ENCODE measurements at regions not wholly inside any gene's neighbourhood (a gene's known extent, or its start where the extent isn't known, plus 50 kb on each side); places are given as distances from the start of the nearest gene placed in this dataset.

- Histone ChIP-seq H3K27ac (ENCODE audit: insufficient read depth in 1 of 2, low read depth in 1 of 2, low read length in 2 of 2, poor library complexity in 1 of 2, severe bottlenecking in 2 of 2) (no peak overlapping the region), H3K9me3 (ENCODE audit: control extremely low read depth in 1 of 5, control insufficient read depth in 4 of 5, insufficient read depth in 2 of 5, low read depth in 1 of 5, low read length in 4 of 5) (no peaks in the 10 kb centered on the region), H3K36me3 (ENCODE audit: control insufficient read depth in 4 of 4, insufficient read depth in 4 of 4, low read length in 3 of 4) (no peaks in the 10 kb centered on the region), H3K4me1 (ENCODE audit: control extremely low read depth in 1 of 4, control insufficient read depth in 4 of 4, insufficient read depth in 4 of 4, low read length in 3 of 4) (no peaks in the 10 kb centered on the region), H3K4me3 (ENCODE audit: control insufficient read depth in 1 of 7, extremely low read depth in 1 of 7, insufficient read depth in 4 of 7, low read depth in 2 of 7, low read length in 6 of 7) (no peak overlapping the region), H3K27me3 (replicated peaks in 2 of 5; ENCODE audit: control insufficient read depth in 4 of 5, insufficient read depth in 5 of 5, low read length in 4 of 5) (no peaks in the 10 kb centered on the region)
- DNase-seq, result no peak
- ChIA-PET POLR2A (interaction anchor here (0.7 kb wide), 1 partner anchor 61 kb away, joined by 8 read pairs; no protein-coding TSS in a partner anchor), CTCF (no interaction called here)
- WGBS (ENCODE audit: insufficient coverage), result 20% methylated on average over 1 of the region's 2 CpGs
These were observed 210.3 kb downstream of the TMX3 start for GRCh38 chr18:68504441-68505177.

GRCh38 chr18:68500556-68500955 lies 214.4 kb downstream of the TMX3 start:
- Histone ChIP-seq H3K4me1 (ENCODE audit: control extremely low read depth in 1 of 4, control insufficient read depth in 4 of 4, insufficient read depth in 4 of 4, low read length in 3 of 4) (no peaks in the 10 kb centered on the region), H3K27ac (ENCODE audit: insufficient read depth in 1 of 2, low read depth in 1 of 2, low read length in 2 of 2, poor library complexity in 1 of 2, severe bottlenecking in 2 of 2) (no peak overlapping the region), H3K27me3 (replicated peaks in 2 of 5; ENCODE audit: control insufficient read depth in 4 of 5, insufficient read depth in 5 of 5, low read length in 4 of 5) (no peaks in the 10 kb centered on the region), H3K9me3 (ENCODE audit: control extremely low read depth in 1 of 5, control insufficient read depth in 4 of 5, insufficient read depth in 2 of 5, low read depth in 1 of 5, low read length in 4 of 5) (no peaks in the 10 kb centered on the region), H3K36me3 (ENCODE audit: control insufficient read depth in 4 of 4, insufficient read depth in 4 of 4, low read length in 3 of 4) (no peaks in the 10 kb centered on the region), H3K4me3 (ENCODE audit: control insufficient read depth in 1 of 7, extremely low read depth in 1 of 7, insufficient read depth in 4 of 7, low read depth in 2 of 7, low read length in 6 of 7) (no peak overlapping the region)
- POLR2A ChIA-PET, result no interaction called here
- WGBS (ENCODE audit: insufficient coverage), result 80% methylated on average over 2 of the region's 4 CpGs
- CTCF ChIA-PET, result no interaction called here
- DNase-seq, result no peak

DNA sequence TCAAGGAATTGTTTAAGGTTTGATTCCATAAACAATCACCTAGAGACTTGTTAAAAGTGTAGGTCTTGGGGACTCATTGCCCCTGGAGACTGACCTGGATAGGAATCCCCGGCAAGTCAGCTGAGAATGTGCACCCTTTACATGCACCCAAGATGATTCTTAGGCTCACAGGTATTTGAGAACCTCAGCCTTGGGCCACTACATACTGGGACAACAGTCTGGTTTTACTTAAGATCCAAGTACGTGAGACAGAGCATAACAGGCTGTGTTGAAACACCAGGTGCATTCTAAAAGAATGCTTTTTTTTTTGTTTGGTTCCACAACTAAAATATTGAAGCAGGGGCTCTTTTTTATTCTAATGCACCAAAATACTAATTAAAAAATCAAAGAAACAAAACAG lies 215.8 kb downstream of the TMX3 start:
- Histone ChIP-seq H3K4me3 (ENCODE audit: control insufficient read depth in 1 of 7, extremely low read depth in 1 of 7, insufficient read depth in 4 of 7, low read depth in 2 of 7, low read length in 6 of 7) (no peak overlapping the region), H3K4me1 (ENCODE audit: control extremely low read depth in 1 of 4, control insufficient read depth in 4 of 4, insufficient read depth in 4 of 4, low read length in 3 of 4) (no peaks in the 10 kb centered on the region), H3K27me3 (replicated peaks in 2 of 5; ENCODE audit: control insufficient read depth in 4 of 5, insufficient read depth in 5 of 5, low read length in 4 of 5) (no peaks in the 10 kb centered on the region), H3K9me3 (ENCODE audit: control extremely low read depth in 1 of 5, control insufficient read depth in 4 of 5, insufficient read depth in 2 of 5, low read depth in 1 of 5, low read length in 4 of 5) (no peaks in the 10 kb centered on the region), H3K27ac (ENCODE audit: insufficient read depth in 1 of 2, low read depth in 1 of 2, low read length in 2 of 2, poor library complexity in 1 of 2, severe bottlenecking in 2 of 2) (no peak overlapping the region), H3K36me3 (ENCODE audit: control insufficient read depth in 4 of 4, insufficient read depth in 4 of 4, low read length in 3 of 4) (no peaks in the 10 kb centered on the region)
- WGBS (ENCODE audit: insufficient coverage), result 89% methylated on average over 2 of the region's 2 CpGs
- ChIA-PET POLR2A (no interaction called here), CTCF (no interaction called here)
- no peak for DNase-seq

DNA sequence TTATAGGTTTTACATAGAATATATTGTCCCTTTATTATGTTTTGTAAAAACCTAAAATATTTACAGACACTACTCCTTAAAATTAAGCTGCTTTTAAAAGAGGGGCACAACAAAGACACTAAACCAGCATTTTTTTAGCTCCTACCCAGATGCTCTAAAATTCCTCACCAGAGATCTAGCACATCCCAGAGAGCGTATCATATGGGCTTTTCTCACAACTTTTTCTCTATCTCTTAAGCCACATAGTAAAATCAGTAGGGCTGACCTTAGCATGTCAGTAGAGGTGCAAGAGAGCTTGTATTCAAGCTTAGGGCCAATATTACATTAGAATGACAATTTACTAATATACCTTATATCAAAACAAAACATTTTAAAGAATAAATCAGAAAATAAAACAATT lies 216.3 kb downstream of the TMX3 start:
- no peaks in the 10 kb centered on the region for H3K36me3 ChIP-seq (ENCODE audit: control insufficient read depth in 4 of 4, insufficient read depth in 4 of 4, low read length in 3 of 4)
- DNase-seq, result no peak
- CTCF ChIA-PET, result no interaction called here
- WGBS (ENCODE audit: insufficient coverage), result no CpG with 5 or more reads among the region's 1 CpG
- no peaks in the 10 kb centered on the region for H3K4me1 ChIP-seq (ENCODE audit: control extremely low read depth in 1 of 4, control insufficient read depth in 4 of 4, insufficient read depth in 4 of 4, low read length in 3 of 4)
- no peaks in the 10 kb centered on the region for H3K9me3 ChIP-seq (ENCODE audit: control extremely low read depth in 1 of 5, control insufficient read depth in 4 of 5, insufficient read depth in 2 of 5, low read depth in 1 of 5, low read length in 4 of 5)
- no peaks in the 10 kb centered on the region for H3K27me3 ChIP-seq (replicated peaks in 2 of 5; ENCODE audit: control insufficient read depth in 4 of 5, insufficient read depth in 5 of 5, low read length in 4 of 5)
- no peak overlapping the region for H3K27ac ChIP-seq (ENCODE audit: insufficient read depth in 1 of 2, low read depth in 1 of 2, low read length in 2 of 2, poor library complexity in 1 of 2, severe bottlenecking in 2 of 2)
- POLR2A ChIA-PET, result no interaction called here
- no peak overlapping the region for H3K4me3 ChIP-seq (ENCODE audit: control insufficient read depth in 1 of 7, extremely low read depth in 1 of 7, insufficient read depth in 4 of 7, low read depth in 2 of 7, low read length in 6 of 7)

- POLR2A ChIA-PET, result no interaction called here
- no peak for DNase-seq
These were observed 216.7 kb downstream of the TMX3 start for GRCh38 chr18:68498185-68498584.

DNA sequence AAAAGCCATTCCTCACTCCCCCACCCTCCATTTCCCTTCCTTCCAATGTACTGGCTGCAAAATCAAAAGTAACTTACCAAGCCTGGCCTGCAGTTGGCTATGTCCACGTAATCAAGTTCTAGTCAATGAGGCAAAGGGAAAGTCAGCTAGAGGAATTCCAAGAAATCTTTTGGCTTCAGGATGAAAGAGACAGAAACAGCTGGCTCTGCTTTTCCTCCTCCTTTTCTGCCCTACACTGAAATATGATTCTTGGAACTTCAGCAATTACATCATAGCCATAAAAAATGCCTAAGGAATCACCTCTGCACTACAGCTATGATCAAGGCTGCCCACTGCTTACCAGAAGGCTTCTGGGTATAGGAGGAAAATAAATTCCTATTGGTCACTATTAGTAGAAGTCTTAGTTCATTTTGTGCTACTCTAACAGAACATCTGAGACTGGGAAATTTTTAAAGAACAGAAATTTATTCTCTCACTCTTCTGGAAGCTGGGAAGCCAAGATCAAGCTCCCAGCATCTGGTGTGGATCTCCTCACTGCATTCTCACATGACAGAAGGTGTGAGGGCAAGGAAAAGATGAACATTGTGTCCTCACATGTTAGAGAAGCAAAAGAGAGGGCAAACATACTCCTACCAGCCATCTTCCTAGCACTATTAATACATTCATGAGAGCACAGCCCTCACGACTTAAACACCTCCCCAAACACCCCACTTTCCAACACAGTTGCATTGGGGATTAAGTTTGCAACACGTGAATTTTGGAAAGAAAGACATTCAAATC lies 219.9 kb downstream of the TMX3 start:
- WGBS (ENCODE audit: insufficient coverage), result 80% methylated on average over 1 of the region's 3 CpGs
- ChIA-PET POLR2A (no interaction called here), CTCF (no interaction called here)
- Histone ChIP-seq H3K4me3 (ENCODE audit: control insufficient read depth in 1 of 7, extremely low read depth in 1 of 7, insufficient read depth in 4 of 7, low read depth in 2 of 7, low read length in 6 of 7) (no peak overlapping the region), H3K4me1 (ENCODE audit: control extremely low read depth in 1 of 4, control insufficient read depth in 4 of 4, insufficient read depth in 4 of 4, low read length in 3 of 4) (no peaks in the 10 kb centered on the region), H3K27ac (ENCODE audit: insufficient read depth in 1 of 2, low read depth in 1 of 2, low read length in 2 of 2, poor library complexity in 1 of 2, severe bottlenecking in 2 of 2) (no peak overlapping the region), H3K36me3 (ENCODE audit: control insufficient read depth in 4 of 4, insufficient read depth in 4 of 4, low read length in 3 of 4) (no peaks in the 10 kb centered on the region), H3K9me3 (ENCODE audit: control extremely low read depth in 1 of 5, control insufficient read depth in 4 of 5, insufficient read depth in 2 of 5, low read depth in 1 of 5, low read length in 4 of 5) (no peaks in the 10 kb centered on the region), H3K27me3 (replicated peaks in 2 of 5; ENCODE audit: control insufficient read depth in 4 of 5, insufficient read depth in 5 of 5, low read length in 4 of 5) (no peaks in the 10 kb centered on the region)
- no peak for DNase-seq

More at GRCh38 chr18:68498185-68498584, 216.7 kb downstream of the TMX3 start:
- H3K4me1 ChIP-seq (ENCODE audit: control extremely low read depth in 1 of 4, control insufficient read depth in 4 of 4, insufficient read depth in 4 of 4, low read length in 3 of 4), result no peaks in the 10 kb centered on the region
- WGBS (ENCODE audit: insufficient coverage), result no CpG with 5 or more reads among the region's 1 CpG
- H3K36me3 ChIP-seq (ENCODE audit: control insufficient read depth in 4 of 4, insufficient read depth in 4 of 4, low read length in 3 of 4), result no peaks in the 10 kb centered on the region
- H3K9me3 ChIP-seq (ENCODE audit: control extremely low read depth in 1 of 5, control insufficient read depth in 4 of 5, insufficient read depth in 2 of 5, low read depth in 1 of 5, low read length in 4 of 5), result no peaks in the 10 kb centered on the region
- no peak overlapping the region for H3K27ac ChIP-seq (ENCODE audit: insufficient read depth in 1 of 2, low read depth in 1 of 2, low read length in 2 of 2, poor library complexity in 1 of 2, severe bottlenecking in 2 of 2)
- CTCF ChIA-PET, result no interaction called here
- H3K27me3 ChIP-seq (replicated peaks in 2 of 5; ENCODE audit: control insufficient read depth in 4 of 5, insufficient read depth in 5 of 5, low read length in 4 of 5), result no peaks in the 10 kb centered on the region
- no peak overlapping the region for H3K4me3 ChIP-seq (ENCODE audit: control insufficient read depth in 1 of 7, extremely low read depth in 1 of 7, insufficient read depth in 4 of 7, low read depth in 2 of 7, low read length in 6 of 7)

DNA sequence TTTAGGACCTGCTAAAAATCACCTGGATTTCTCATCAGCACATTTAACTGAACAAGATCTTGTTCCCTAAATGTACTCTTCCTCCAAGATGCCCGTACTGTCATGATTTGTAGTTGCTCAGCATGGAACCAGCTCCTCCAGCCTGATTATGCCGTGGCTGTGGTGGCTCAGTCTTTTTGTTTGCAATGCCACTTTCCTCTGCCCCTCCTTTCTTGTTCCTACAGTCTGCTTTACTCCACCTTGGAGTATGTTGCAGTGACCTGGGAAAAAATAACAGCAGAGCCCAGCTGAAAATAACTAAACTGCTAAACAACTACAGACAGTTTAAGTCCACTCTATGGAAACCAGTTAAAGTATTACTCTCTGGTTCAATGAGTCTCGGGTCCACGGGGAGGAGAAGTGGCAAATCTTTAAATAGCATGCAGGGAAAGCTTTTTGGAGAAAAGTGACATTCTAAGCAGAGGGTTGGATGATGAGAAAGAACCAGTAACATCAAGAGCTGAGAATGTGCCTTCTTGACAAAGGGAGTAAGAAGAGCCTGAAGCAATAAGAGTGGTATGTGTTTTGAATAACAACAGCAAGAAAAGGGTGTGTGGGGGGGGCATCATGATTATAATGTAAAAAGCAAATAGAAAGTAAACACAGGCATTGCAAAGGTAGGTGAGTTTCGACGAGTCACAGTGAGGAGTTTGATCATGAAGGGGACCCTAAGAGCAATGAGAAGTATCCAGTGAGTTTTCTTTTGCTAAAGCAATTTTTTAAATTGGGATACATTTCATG lies 225.7 kb downstream of the TMX3 start:
- Histone ChIP-seq H3K27ac (ENCODE audit: insufficient read depth in 1 of 2, low read depth in 1 of 2, low read length in 2 of 2, poor library complexity in 1 of 2, severe bottlenecking in 2 of 2) (no peak overlapping the region), H3K4me1 (ENCODE audit: control extremely low read depth in 1 of 4, control insufficient read depth in 4 of 4, insufficient read depth in 4 of 4, low read length in 3 of 4) (no peaks in the 10 kb centered on the region), H3K4me3 (ENCODE audit: control insufficient read depth in 1 of 7, extremely low read depth in 1 of 7, insufficient read depth in 4 of 7, low read depth in 2 of 7, low read length in 6 of 7) (no peak overlapping the region), H3K27me3 (replicated peaks in 2 of 5; ENCODE audit: control insufficient read depth in 4 of 5, insufficient read depth in 5 of 5, low read length in 4 of 5) (no peaks in the 10 kb centered on the region), H3K9me3 (ENCODE audit: control extremely low read depth in 1 of 5, control insufficient read depth in 4 of 5, insufficient read depth in 2 of 5, low read depth in 1 of 5, low read length in 4 of 5) (no peaks in the 10 kb centered on the region), H3K36me3 (ENCODE audit: control insufficient read depth in 4 of 4, insufficient read depth in 4 of 4, low read length in 3 of 4) (no peaks in the 10 kb centered on the region)
- ChIA-PET CTCF (no interaction called here), POLR2A (no interaction called here)
- 40% methylated on average over 6 of the region's 6 CpGs for WGBS (ENCODE audit: insufficient coverage)
- DNase-seq, result no peak
